ENCODE measurements at regions not wholly inside any gene's neighbourhood (a gene's known extent, or its start where the extent isn't known, plus 50 kb on each side); places are given as distances from the start of the nearest gene placed in this dataset.

- no peak for DNase-seq
Observed at GRCh38 chr4:64581422-64581821, 172.2 kb upstream of the TECRL start.

GRCh38 chr4:64564126-64564525 lies 154.9 kb upstream of the TECRL start:
- no peak for DNase-seq

GRCh38 chr4:64559571-64559970 lies 150.3 kb upstream of the TECRL start:
- DNase-seq = no peak

GRCh38 chr4:64551125-64551524 lies 141.9 kb upstream of the TECRL start:
- DNase-seq = no peak

GRCh38 chr4:64545593-64545992 lies 136.3 kb upstream of the TECRL start:
- DNase-seq = no peak

GRCh38 chr4:64539234-64539849 lies 130.1 kb upstream of the TECRL start:
- peak; percentile 60 for DNase-seq

GRCh38 chr4:64538219-64538618 lies 129.0 kb upstream of the TECRL start:
- no peak for DNase-seq

- DNase-seq = no peak
Observed at GRCh38 chr4:64533637-64534036, 124.4 kb upstream of the TECRL start.

GRCh38 chr4:64533159-64533558 lies 123.9 kb upstream of the TECRL start:
- no peak for DNase-seq

- peak; percentile 27 for DNase-seq
Observed at GRCh38 chr4:64520421-64520820, 111.2 kb upstream of the TECRL start.

- DNase-seq = no peak
Observed at GRCh38 chr4:64518600-64518999, 109.3 kb upstream of the TECRL start.

GRCh38 chr4:64516176-64516575 lies 106.9 kb upstream of the TECRL start:
- no peak for DNase-seq

- no peak for DNase-seq
Observed at GRCh38 chr4:64508089-64508488, 98.8 kb upstream of the TECRL start.

GRCh38 chr4:64503945-64504675 lies 94.9 kb upstream of the TECRL start:
- no peak for DNase-seq

GRCh38 chr4:64503416-64503815 lies 94.2 kb upstream of the TECRL start:
- DNase-seq = no peak

- no peak for DNase-seq
Observed at GRCh38 chr4:64497491-64497890, 88.2 kb upstream of the TECRL start.

- DNase-seq = no peak
Observed at GRCh38 chr4:64495946-64496345, 86.7 kb upstream of the TECRL start.

GRCh38 chr4:64489628-64490027 lies 80.4 kb upstream of the TECRL start:
- DNase-seq = no peak

- no peak for DNase-seq
Observed at GRCh38 chr4:64479338-64479737, 70.1 kb upstream of the TECRL start.

- DNase-seq = no peak
Observed at GRCh38 chr4:64477127-64477526, 67.9 kb upstream of the TECRL start.

GRCh38 chr4:64465263-64465662 lies 56.0 kb upstream of the TECRL start:
- DNase-seq = no peak

GRCh38 chr4:64464581-64464980 lies 55.3 kb upstream of the TECRL start:
- DNase-seq = no peak
